T47D (cell line): ENCODE measurements at regions not wholly inside any gene's neighbourhood (a gene's known extent, or its start where the extent isn't known, plus 50 kb on each side); places are given as distances from the start of the nearest gene placed in this dataset.
A peak's percentile ranks its signal among the peaks of the same experiment; 100 is the strongest.

Source experiments
- DNase-seq, 2 experiments: peaks; one replicate each; pipeline versions ENCODE4 v3.0.0 to v3.0.0-alpha.2; 2011 to 2012; ENCODE audit warnings: low read depth in 1 of 2, low spot score in 1 of 2
- JUND ChIP-seq: IDR thresholded peaks from 2 replicates; pipeline ENCODE4 v1.6.1; 2012; ENCODE audit warnings: low read depth
- in situ Hi-C: cut with HindIII; loops from 2 replicates; pipeline ENCODE4 v1.10.0; 2016; ENCODE audit warnings: low sequenced_read_pairs, low pct_unique_long_range_greater_than_20kb

DNA sequence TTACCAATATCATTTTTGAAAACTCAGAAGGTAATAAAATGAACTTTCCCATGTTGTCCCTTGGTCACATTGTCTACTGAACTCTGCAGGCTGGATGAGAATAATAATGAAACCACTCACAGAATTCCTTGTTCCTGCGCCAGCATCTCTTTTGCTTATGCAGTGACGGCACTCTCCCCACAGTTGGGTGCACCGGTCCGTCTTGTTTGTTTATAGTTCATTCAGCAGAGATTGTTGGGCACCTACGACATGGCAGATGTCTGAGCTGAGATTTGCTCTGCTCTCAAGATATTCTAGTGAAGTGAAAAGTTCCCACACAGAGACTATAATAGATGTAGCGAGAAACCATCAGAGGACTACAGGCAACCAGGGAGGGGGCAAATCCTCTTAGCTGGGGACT lies 375.7 kb upstream of the CDH11 start:
- in situ Hi-C loops = no loop called here
- peak in 1 of 2 experiments; percentile 10 for DNase-seq
- no peak for TF ChIP-seq JUND

DNA sequence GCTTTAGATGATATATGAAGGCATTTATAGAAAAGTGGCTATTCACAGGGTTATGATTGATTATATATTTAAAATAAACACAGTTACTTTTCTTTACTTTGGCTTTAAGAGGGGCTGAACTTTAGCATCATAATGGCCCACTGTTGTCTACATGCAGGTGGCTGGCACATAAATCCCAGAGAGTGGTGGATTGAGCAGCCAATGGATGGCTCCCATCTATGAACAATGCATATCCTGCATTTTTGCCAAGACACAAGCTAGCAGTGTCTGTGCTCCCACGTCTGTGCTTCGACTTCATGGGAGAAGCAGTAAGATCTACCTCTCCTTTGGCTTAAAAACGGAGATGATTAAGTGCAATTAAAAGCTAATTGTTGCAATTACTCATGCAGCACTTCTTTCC lies 373.2 kb upstream of the CDH11 start:
- no peak for DNase-seq
- in situ Hi-C loops = no loop called here
- no peak for TF ChIP-seq JUND

DNA sequence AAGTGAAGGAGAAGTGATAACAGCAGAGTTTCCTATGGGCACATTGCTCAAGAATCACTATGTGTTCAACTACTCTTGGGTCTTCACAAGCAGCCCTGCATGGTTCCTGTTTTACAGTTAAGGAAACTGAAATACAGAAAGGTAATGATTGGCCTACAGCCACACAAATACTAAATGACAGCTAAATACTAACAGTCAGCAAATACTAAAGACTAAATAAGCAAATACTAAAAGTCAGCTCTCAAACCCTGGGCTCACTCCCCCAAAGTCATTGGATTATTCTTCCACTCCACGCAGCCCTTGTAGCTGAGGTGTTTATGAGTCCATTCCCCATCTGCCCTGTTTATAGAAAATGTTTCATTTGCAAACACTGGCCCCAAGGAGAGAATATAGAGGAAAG lies 372.7 kb upstream of the CDH11 start:
- DNase-seq = no peak
- TF ChIP-seq JUND = no peak
- in situ Hi-C loops = no loop called here

DNA sequence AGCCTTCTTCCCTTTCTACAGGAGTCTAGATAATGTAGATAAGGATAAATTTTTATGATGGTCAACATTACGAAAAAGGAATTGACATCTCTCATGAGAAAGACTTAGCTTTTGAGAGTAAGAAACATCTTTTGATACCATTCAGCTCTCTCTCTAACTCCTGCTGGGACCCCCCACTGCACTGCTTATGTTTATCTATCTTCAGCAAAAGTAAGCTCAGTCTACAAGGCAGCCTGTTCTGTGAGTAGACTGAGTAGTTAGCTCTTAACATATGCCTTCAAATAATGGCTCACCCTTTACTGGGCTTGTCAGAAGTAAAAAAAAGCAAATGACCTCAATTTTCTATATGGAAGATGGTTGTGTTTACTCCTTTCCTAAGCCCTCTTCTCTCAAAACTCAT lies 372.2 kb upstream of the CDH11 start:
- no peak for DNase-seq
- in situ Hi-C loops = no loop called here
- TF ChIP-seq JUND = no peak

DNA sequence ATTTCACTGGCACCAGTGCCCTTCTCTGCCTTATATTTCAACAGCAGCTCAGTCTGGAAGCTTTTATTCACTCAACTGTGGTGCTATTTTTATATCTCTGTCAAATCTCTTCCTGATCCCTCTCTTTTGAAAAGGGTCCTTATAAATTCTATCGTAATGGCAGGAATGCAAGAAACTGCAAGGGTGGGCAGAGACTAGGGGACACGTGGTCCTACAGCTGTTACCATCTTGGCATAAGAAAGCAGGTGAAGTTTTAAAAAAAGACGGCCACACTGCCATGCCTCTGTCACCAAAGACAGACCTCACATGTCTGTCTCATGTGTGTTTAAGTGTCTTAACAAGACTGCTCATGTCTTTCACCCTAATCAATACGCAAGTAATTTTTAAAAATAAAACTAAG lies 368.4 kb upstream of the CDH11 start:
- in situ Hi-C loops = no loop called here
- DNase-seq = no peak
- no peak for TF ChIP-seq JUND

DNA sequence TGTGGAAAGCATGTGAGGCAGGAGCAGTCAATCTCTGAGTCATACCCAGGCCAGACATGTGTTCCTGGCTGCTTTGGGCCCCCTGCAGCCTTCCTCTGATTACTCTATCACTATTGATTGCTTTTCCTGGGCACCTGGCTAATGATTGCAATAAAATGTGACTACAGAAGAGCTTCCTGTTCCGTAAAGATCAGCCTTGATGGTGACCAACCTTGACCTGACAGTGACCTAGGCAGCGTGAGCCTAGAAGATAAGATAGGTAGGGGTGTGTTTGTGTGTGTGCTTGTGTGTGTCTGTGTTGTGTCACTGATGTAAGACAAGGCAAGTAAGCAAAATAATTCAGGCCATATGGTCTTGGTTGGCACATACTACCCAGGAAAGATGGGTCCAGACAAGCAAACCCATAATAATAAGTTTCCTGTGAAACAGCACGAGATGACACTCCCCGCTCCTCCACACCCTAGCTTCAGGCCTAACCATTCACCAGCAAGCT lies 367.7 kb upstream of the CDH11 start:
- in situ Hi-C loops = no loop called here
- no peak for TF ChIP-seq JUND
- DNase-seq = no peak

DNA sequence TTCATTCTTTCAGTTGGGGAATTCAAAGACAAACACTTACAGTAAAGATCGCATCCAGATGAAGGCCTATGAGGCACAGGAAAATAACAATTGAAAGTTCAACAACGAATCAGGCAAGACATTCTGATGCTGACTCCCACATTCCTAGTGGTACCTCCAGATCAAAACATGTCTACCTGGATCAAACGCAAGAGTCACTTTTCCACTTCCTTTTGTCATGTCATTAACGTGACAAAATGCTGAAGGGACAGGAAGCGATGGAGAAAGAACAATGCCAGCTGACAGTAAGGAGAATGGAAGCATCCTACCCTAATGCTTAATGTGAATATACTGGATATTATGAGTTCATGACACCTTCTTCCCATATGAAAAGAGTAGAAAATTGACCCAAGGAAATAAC lies 365.4 kb upstream of the CDH11 start:
- DNase-seq = no peak
- in situ Hi-C loops = no loop called here

DNA sequence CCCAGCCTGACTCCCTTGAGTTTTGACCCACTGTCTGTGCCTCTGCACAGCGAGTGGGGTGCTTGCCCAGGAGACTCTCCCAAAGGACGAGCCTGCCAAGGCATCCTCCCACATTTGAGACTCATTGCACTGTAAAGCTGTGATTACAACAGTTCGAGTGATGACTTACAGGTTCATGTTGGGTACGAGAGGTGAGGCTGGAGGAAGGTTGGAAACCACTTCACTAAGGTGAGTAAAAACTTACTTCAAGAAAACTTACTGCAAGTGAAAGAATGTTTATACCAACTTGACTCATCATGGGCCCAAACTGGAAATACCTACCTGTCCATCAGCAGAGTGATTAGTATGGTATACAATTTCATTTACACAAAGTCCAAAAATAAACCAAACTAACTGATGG lies 360.1 kb upstream of the CDH11 start:
- in situ Hi-C loops = no loop called here
- DNase-seq = no peak
- no peak for TF ChIP-seq JUND

More for the DNA sequence above, 365.4 kb upstream of the CDH11 start:
- no peak for TF ChIP-seq JUND

DNA sequence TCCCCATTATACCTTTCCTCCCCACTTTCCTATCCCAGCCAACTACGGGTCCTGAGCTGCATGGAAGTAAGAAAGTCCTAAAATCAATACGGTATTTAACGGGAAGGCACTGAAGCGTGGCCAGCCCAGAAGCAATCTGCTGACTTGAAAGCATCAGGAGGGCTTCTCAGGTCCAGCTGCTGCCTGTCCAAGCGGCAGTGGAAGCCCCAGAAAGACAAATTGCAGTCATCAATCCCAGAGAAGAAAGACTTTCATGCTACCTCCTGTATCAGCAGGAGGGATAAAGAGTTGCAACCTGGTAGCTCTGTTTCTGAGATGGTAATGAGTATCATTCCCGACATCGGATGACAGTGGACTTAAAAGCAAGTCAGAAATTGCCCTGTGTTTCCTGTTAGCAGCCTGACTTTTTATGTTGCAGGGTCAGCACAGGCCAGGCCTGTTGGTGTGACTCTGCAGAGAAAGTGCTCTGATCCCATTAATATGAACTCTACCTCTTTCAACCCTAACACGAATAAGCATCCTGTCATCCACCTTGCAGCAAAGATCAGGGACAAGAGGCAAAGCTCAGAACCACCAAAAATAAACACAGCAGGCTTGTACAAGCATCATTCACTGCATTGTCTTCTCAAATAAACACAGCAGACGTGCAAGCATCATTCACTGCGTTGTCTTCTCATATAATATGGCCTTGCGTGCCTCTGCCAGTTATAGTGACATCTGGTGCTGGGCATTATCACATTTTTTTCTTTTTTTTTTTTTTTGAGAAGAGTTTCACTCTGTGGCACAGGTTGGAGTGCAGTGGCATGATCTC lies 358.6 kb upstream of the CDH11 start:
- no peak for TF ChIP-seq JUND
- in situ Hi-C loops = no loop called here
- DNase-seq = no peak

DNA sequence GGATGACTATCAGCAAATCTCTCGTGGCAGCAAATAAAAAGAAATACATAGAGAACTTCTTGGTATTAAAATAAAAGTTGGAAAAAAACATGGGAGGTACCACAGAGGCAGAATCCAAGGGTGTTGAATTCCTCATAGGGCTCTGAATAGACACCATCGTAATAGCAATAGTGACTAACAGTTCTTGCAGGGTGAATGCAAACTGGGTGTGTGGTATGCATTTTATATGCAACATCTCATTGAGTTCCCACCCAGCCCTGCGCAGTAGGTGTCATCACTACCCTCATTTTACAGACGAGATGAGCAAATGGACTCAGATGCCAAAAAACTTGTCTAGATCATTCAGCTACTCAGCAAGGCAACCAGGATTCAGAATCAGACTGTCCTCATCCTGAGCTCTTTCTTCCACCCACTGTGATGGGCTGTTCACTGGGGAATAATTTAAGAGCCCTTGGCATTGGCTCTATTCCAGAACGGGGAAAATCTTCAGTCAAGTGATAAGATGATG lies 354.6 kb upstream of the CDH11 start:
- TF ChIP-seq JUND = no peak
- DNase-seq = no peak
- in situ Hi-C loops = no loop called here

DNA sequence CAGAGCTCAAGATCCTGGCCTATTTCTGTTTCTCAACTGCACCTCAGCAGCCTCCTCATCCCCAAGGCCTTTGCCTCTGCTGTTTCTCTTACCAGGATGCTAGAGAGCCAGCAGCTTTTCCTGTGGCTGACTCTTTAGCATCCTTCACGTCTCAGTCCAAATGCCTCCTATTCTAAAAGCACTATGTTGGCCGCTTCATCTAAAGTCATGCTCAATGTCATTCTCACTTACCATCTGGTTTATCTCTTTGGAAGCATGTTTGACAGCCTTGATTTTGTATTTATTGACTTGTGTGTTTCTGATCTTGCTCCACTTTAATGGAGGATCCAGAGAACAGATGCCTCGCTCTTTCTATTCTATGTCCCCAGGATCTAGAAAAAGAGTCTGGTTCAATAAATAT lies 351.8 kb upstream of the CDH11 start:
- in situ Hi-C loops = no loop called here
- TF ChIP-seq JUND = no peak

DNA sequence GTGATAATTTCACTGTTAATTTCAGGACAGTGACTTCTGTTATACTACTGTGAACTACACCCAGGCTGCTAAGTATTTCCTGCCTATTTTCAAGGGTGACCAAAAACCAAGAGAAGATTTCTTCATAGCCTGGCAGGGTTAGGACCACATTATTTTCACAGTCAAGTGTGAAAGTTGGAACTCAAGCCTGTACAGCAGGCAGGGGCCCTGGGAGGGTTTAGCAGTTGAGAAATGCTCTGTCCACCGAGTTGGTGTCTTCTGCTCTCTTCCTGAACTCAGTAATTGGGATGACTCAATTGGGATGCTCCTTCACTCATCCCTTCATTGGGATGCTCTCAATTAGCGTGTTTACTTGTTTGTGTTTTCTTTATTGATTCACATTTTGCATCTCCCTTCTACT lies 347.3 kb upstream of the CDH11 start:
- no peak for DNase-seq
- no peak for TF ChIP-seq JUND
- in situ Hi-C loops = no loop called here

More for the DNA sequence above, 351.8 kb upstream of the CDH11 start:
- no peak for DNase-seq

DNA sequence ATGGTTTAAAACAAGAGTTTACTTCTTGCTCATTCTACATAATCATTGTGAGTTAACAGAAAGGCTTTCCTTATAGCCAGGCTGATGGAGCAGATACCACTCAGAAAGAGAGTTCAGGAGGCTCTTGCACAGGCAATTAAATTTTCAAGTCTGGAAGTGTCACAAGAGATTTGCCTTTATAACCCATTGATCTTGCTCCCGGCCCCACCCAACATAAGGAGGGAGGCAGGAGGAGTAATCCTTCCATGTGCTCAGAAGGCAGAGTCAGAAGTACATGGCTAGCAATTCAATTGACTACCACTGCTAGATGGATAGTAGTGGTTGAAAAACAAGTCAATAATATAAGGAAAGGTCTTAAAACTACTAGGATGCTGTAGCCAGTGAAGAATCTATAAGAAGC lies 346.3 kb upstream of the CDH11 start:
- in situ Hi-C loops = no loop called here

DNA sequence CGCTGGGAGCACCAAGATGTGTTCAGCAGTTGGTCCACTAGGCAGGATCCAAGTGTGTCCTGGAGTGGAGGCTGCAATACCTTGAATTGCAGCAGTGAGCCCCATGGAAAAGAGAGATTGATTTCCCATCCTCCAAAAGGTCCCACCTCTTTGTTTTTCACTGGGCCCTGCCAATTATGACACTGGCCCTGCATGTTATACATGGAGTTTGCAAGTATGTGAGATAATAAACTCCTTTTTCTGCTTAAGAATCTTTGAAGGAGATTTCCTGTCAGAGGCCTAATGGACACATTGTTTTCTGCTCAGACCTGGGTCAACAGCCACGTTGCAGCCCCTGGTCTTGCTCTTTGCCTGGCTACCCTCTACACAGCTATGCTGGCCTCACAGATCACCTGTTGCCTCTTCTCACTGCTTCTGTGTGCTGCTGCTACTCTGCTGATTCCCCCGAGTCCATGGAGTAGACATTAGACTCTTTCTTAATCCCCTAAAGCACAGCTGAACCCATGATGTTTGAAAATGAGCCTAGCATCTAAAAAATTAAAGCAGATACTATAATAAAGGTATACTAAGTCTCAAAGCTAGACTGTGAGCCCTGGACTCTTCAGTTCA lies 341.9 kb upstream of the CDH11 start:
- in situ Hi-C loops = no loop called here
- no peak for TF ChIP-seq JUND
- DNase-seq = no peak

More for the DNA sequence above, 346.3 kb upstream of the CDH11 start:
- no peak for DNase-seq
- no peak for TF ChIP-seq JUND
